ENCODE measurements at regions not wholly inside any gene's neighbourhood (a gene's known extent, or its start where the extent isn't known, plus 50 kb on each side); places are given as distances from the start of the nearest gene placed in this dataset.
"Not testable (repeated sequence)": the region's sequence is repeated elsewhere in the genome, so short reads cannot be mapped to it uniquely, and the experiment has no call there.

- TF ChIP-seq, protein P1, sequence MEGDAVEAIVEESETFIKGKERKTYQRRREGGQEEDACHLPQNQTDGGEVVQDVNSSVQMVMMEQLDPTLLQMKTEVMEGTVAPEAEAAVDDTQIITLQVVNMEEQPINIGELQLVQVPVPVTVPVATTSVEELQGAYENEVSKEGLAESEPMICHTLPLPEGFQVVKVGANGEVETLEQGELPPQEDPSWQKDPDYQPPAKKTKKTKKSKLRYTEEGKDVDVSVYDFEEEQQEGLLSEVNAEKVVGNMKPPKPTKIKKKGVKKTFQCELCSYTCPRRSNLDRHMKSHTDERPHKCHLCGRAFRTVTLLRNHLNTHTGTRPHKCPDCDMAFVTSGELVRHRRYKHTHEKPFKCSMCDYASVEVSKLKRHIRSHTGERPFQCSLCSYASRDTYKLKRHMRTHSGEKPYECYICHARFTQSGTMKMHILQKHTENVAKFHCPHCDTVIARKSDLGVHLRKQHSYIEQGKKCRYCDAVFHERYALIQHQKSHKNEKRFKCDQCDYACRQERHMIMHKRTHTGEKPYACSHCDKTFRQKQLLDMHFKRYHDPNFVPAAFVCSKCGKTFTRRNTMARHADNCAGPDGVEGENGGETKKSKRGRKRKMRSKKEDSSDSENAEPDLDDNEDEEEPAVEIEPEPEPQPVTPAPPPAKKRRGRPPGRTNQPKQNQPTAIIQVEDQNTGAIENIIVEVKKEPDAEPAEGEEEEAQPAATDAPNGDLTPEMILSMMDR (conservative IDR thresholded peaks at IDR 0.05): not testable (repeated sequence)
- TF ChIP-seq ZFX (IDR thresholded peaks at IDR 0.05): not testable (repeated sequence)
Measured at GRCh38 chr16:72453856-72454255, 281.9 kb upstream of the PMFBP1 start.

Data from C4-2B (cell line).